Activated naive CD4-positive, alpha-beta T cell treated with anti-CD3 and anti-CD28 coated beads, Interleukin-2, amount 10 ng/mL, durations not matched to agents 7 days and 5 days (primary cell): ENCODE measurements at regions not wholly inside any gene's neighbourhood (a gene's known extent, or its start where the extent isn't known, plus 50 kb on each side); places are given as distances from the start of the nearest gene placed in this dataset.

ENCODE experiments used
- CTCF ChIA-PET: fragments of 350-600 bp; sonication (Branson Sonifier 250); formaldehyde crosslinking; loops from one replicate; lab custom pipeline; 2021; ENCODE audit warnings: antibody characterized with exemption; lab: Charles Lee
- DNase-seq: peaks from one replicate; pipeline ENCODE4 v3.0.0-alpha.2; 2020
- H3K27ac Mint-ChIP-seq: one replicate; pipeline ENCODE4 v1.8.0; 2021; ENCODE audit warnings: mild to moderate bottlenecking, moderate library complexity, mixed read lengths
- H3K27me3 Mint-ChIP-seq: one replicate; pipeline ENCODE4 v1.8.0; 2021; ENCODE audit warnings: mild to moderate bottlenecking, mixed read lengths
- H3K36me3 Mint-ChIP-seq: one replicate; pipeline ENCODE4 v1.8.0; 2021; ENCODE audit warnings: mixed read lengths
- H3K4me1 Mint-ChIP-seq: one replicate; pipeline ENCODE4 v1.8.0; 2021; ENCODE audit warnings: mixed read lengths
- H3K4me3 Mint-ChIP-seq: one replicate; pipeline ENCODE4 v1.8.0; 2021; ENCODE audit warnings: mild to moderate bottlenecking, moderate library complexity, mixed read lengths
- H3K9me3 Mint-ChIP-seq: one replicate; pipeline ENCODE4 v1.8.0; 2021; ENCODE audit warnings: mixed read lengths

DNA sequence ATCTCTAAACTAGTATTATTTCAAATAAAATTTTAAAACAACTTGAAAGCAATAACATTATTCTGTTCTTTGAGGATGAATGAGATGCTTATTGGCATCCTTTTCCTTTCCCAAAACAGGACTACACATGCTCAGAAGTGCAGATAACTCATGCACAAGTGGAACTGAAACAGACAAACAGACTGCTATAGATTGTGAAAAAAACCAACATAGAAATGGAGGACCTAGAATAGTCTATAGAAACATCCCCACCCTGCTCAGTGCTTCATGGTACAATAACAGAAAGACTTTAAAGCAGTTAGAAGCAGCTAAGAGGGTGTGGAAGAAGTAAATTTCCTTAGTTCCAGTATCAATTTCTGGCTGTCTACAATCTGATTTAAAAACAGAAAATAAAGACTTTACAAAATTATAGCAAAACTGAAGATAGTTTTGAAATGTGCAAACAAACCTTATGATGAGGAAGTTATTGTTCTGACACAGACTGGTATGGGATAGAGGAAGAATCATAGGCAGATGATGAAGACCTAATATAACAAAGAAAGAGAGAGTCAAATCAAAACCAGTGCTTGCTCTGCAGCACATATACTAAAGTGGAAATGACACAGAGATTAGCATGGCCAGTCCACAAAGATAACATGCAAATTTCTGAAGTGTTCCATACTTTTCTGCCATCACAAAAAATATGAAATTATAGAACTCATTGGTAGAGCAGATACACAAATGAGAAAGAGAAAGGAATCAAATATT, 1025.4 kb downstream of the SQOR start:
- DNase-seq: no peak
- H3K27me3 Mint-ChIP-seq: no peaks in the 10 kb centered on the region
- H3K9me3 Mint-ChIP-seq: peaks cover 5% of the 10 kb centered on the region
- H3K36me3 Mint-ChIP-seq: no peaks in the 10 kb centered on the region
- H3K4me3 Mint-ChIP-seq: no peak overlapping the region
- H3K27ac Mint-ChIP-seq: no peak overlapping the region
- H3K4me1 Mint-ChIP-seq: no peaks in the 10 kb centered on the region
- CTCF ChIA-PET: no interaction called here

GRCh38 chr15:46670258-46670657, 1035.4 kb downstream of the SQOR start:
- H3K36me3 Mint-ChIP-seq: no peaks in the 10 kb centered on the region
- H3K27me3 Mint-ChIP-seq: no peaks in the 10 kb centered on the region
- H3K9me3 Mint-ChIP-seq: no peaks in the 10 kb centered on the region
- no peak overlapping the region for H3K27ac Mint-ChIP-seq
- no peaks in the 10 kb centered on the region for H3K4me1 Mint-ChIP-seq
- H3K4me3 Mint-ChIP-seq: no peak overlapping the region
- DNase-seq: no peak
- CTCF ChIA-PET: no interaction called here

GRCh38 chr15:46671336-46671735, 1036.5 kb downstream of the SQOR start:
- no peaks in the 10 kb centered on the region for H3K4me1 Mint-ChIP-seq
- no peak for DNase-seq
- H3K27me3 Mint-ChIP-seq: no peaks in the 10 kb centered on the region
- no peaks in the 10 kb centered on the region for H3K9me3 Mint-ChIP-seq
- H3K27ac Mint-ChIP-seq: no peak overlapping the region
- CTCF ChIA-PET: no interaction called here
- H3K36me3 Mint-ChIP-seq: no peaks in the 10 kb centered on the region
- no peak overlapping the region for H3K4me3 Mint-ChIP-seq

GRCh38 chr15:46672041-46672440, 1037.2 kb downstream of the SQOR start:
- no peaks in the 10 kb centered on the region for H3K4me1 Mint-ChIP-seq
- no peaks in the 10 kb centered on the region for H3K9me3 Mint-ChIP-seq
- H3K36me3 Mint-ChIP-seq: no peaks in the 10 kb centered on the region
- CTCF ChIA-PET: no interaction called here
- no peak for DNase-seq
- H3K4me3 Mint-ChIP-seq: no peak overlapping the region
- H3K27me3 Mint-ChIP-seq: no peaks in the 10 kb centered on the region
- no peak overlapping the region for H3K27ac Mint-ChIP-seq

GRCh38 chr15:46676233-46677206, 1040.8 kb upstream of the SEMA6D start:
- Mint-ChIP-seq H3K36me3 (no peaks in the 10 kb centered on the region), H3K9me3 (no peaks in the 10 kb centered on the region), H3K27ac (no peak overlapping the region), H3K27me3 (no peaks in the 10 kb centered on the region), H3K4me1 (no peaks in the 10 kb centered on the region), H3K4me3 (no peak overlapping the region)
- CTCF ChIA-PET: no interaction called here
- no peak for DNase-seq

GRCh38 chr15:46677491-46677890, 1039.8 kb upstream of the SEMA6D start:
- H3K4me3 Mint-ChIP-seq: no peak overlapping the region
- no peak for DNase-seq
- CTCF ChIA-PET: no interaction called here
- no peaks in the 10 kb centered on the region for H3K27me3 Mint-ChIP-seq
- no peak overlapping the region for H3K27ac Mint-ChIP-seq
- no peaks in the 10 kb centered on the region for H3K36me3 Mint-ChIP-seq
- no peaks in the 10 kb centered on the region for H3K9me3 Mint-ChIP-seq
- no peaks in the 10 kb centered on the region for H3K4me1 Mint-ChIP-seq

DNA sequence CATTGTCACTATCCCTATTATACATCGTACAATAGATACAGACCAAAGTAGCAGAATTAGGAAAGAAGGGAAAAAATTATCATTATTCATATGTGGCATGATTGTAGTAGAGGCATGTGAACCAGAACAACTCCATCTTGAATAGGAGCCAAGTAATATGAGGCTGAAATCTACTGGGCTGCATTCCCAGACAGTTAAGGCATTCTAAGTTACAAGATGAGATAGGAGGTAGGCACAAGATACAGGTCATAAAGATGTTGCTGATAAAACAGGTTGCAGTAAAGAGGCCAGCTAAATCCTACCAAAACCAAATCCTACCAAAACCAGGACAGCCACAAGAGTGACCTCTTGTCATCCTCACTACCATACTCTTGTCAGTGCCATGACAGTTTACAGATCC, 1035.4 kb upstream of the SEMA6D start:
- no peak for DNase-seq
- Mint-ChIP-seq H3K4me1 (no peaks in the 10 kb centered on the region), H3K9me3 (no peaks in the 10 kb centered on the region), H3K36me3 (no peaks in the 10 kb centered on the region), H3K27me3 (no peaks in the 10 kb centered on the region), H3K4me3 (no peak overlapping the region), H3K27ac (no peak overlapping the region)
- CTCF ChIA-PET: no interaction called here

DNA sequence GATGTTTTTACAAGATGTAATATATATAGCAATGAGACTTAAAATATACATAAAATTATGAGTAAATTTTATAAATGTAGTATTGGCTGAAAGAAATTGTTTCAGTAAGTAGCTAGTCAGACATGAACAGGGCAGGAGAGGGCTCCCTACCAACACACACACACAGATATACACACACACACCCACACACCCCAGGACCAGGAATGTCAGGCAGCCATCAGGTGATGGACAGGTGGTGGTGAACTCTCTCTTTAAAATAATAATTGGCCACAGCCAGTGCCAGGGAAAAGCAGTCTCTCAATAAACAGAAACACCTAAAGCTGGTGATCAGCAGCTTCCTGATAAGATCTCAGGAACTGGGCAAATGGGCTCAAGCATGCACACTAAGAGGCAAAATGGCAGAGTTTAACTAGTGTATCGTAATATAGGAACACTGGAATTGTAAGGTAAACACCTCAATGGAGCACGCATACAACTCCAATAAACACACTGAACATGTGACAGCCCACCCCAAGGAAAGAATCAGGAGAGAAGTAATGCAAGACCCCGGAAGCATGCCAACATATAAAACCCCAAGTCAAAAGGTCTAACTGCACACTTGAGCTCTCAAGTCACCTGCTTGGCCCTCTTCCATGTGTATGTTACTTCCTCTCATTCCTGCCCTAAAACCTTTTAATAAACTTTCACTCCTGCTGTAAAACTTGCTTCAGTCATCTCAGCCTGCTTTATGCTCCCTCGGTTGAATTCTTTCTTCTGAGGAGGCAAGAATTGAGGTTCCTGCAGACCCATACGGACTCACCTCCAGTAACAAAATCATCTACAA, 1034.1 kb upstream of the SEMA6D start:
- Mint-ChIP-seq H3K27me3 (no peaks in the 10 kb centered on the region), H3K9me3 (no peaks in the 10 kb centered on the region), H3K27ac (no peak overlapping the region), H3K36me3 (no peaks in the 10 kb centered on the region), H3K4me3 (no peak overlapping the region), H3K4me1 (no peaks in the 10 kb centered on the region)
- CTCF ChIA-PET: no interaction called here
- DNase-seq: no peak

DNA sequence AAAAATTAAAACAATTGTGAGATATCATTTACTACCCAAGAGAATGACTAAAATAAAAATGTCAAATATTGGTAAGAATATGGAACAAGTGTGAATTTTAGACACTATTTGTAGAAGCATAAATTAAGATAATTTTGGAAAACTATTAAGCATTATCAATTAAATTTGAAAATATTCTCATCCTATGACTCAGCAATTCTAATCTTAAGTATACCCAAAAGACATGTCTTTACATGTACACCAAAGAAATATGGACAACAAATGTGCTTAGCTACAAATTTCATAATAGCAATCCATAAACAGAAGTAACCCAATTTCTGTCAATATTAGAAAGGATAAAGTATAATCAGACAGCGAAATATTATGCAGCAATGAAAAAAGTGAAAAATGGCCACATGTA, 1032.2 kb upstream of the SEMA6D start:
- DNase-seq: no peak
- Mint-ChIP-seq H3K4me3 (no peak overlapping the region), H3K36me3 (no peaks in the 10 kb centered on the region), H3K27ac (no peak overlapping the region), H3K27me3 (no peaks in the 10 kb centered on the region), H3K9me3 (no peaks in the 10 kb centered on the region), H3K4me1 (no peaks in the 10 kb centered on the region)
- CTCF ChIA-PET: no interaction called here

GRCh38 chr15:46685681-46686080, 1031.6 kb upstream of the SEMA6D start:
- no peaks in the 10 kb centered on the region for H3K4me1 Mint-ChIP-seq
- H3K36me3 Mint-ChIP-seq: no peaks in the 10 kb centered on the region
- CTCF ChIA-PET: no interaction called here
- no peaks in the 10 kb centered on the region for H3K27me3 Mint-ChIP-seq
- no peak overlapping the region for H3K4me3 Mint-ChIP-seq
- H3K27ac Mint-ChIP-seq: no peak overlapping the region
- no peak for DNase-seq
- H3K9me3 Mint-ChIP-seq: no peaks in the 10 kb centered on the region

GRCh38 chr15:46696281-46696680, 1021.0 kb upstream of the SEMA6D start:
- H3K4me3 Mint-ChIP-seq: no peak overlapping the region
- peaks cover 3% of the 10 kb centered on the region for H3K9me3 Mint-ChIP-seq
- no peaks in the 10 kb centered on the region for H3K4me1 Mint-ChIP-seq
- H3K27ac Mint-ChIP-seq: no peak overlapping the region
- DNase-seq: no peak
- no peaks in the 10 kb centered on the region for H3K27me3 Mint-ChIP-seq
- CTCF ChIA-PET: interaction anchor here (0.6 kb wide), 1 partner anchor 149 kb away, joined by 3 read pairs; no protein-coding TSS in a partner anchor
- H3K36me3 Mint-ChIP-seq: no peaks in the 10 kb centered on the region

GRCh38 chr15:46701346-46701745, 1016.0 kb upstream of the SEMA6D start:
- CTCF ChIA-PET: no interaction called here
- no peak for DNase-seq
- Mint-ChIP-seq H3K4me1 (no peaks in the 10 kb centered on the region), H3K27ac (no peak overlapping the region), H3K4me3 (no peak overlapping the region), H3K36me3 (no peaks in the 10 kb centered on the region), H3K27me3 (no peaks in the 10 kb centered on the region), H3K9me3 (peaks cover 7% of the 10 kb centered on the region)

- H3K27ac Mint-ChIP-seq: no peak overlapping the region
- H3K4me1 Mint-ChIP-seq: no peaks in the 10 kb centered on the region
- no peaks in the 10 kb centered on the region for H3K36me3 Mint-ChIP-seq
- no peaks in the 10 kb centered on the region for H3K27me3 Mint-ChIP-seq
- peaks cover 6% of the 10 kb centered on the region for H3K9me3 Mint-ChIP-seq
- CTCF ChIA-PET: interaction anchor here (0.9 kb wide), 1 partner anchor 9 kb away, joined by 4 read pairs; no protein-coding TSS in a partner anchor
- DNase-seq: no peak
- no peak overlapping the region for H3K4me3 Mint-ChIP-seq
Measured at GRCh38 chr15:46701896-46702295, 1015.4 kb upstream of the SEMA6D start.
